T-helper 2 cell treated with Interferon-gamma antibody and Interleukin-4, amounts not matched to agents 5 μg/mL and 100 μg/mL, for 36 hours (primary cell): ENCODE measurements at regions not wholly inside any gene's neighbourhood (a gene's known extent, or its start where the extent isn't known, plus 50 kb on each side); places are given as distances from the start of the nearest gene placed in this dataset.

Source experiments
- DNase-seq: peaks from one replicate; pipeline ENCODE4 v3.0.0; 2021; ENCODE audit warnings: low spot score
- H3K27ac Mint-ChIP-seq: one replicate; pipeline ENCODE4 v1.8.0; 2021; ENCODE audit warnings: mild to moderate bottlenecking, mixed read lengths
- H3K27me3 Mint-ChIP-seq: one replicate; pipeline ENCODE4 v1.8.0; 2021; ENCODE audit warnings: low read depth, mixed read lengths
- H3K36me3 Mint-ChIP-seq: one replicate; pipeline ENCODE4 v1.8.0; 2021; ENCODE audit warnings: low read depth, mixed read lengths
- H3K4me1 Mint-ChIP-seq: one replicate; pipeline ENCODE4 v1.8.0; 2021; ENCODE audit warnings: low read depth, mixed read lengths
- H3K4me3 Mint-ChIP-seq: one replicate; pipeline ENCODE4 v1.8.0; 2022; ENCODE audit warnings: mild to moderate bottlenecking, moderate library complexity, mixed read lengths
- H3K9me3 Mint-ChIP-seq: one replicate; pipeline ENCODE4 v1.8.0; 2021; ENCODE audit warnings: mixed read lengths

- peak overlapping the region; percentile 6 for H3K27ac Mint-ChIP-seq
- no peak for DNase-seq
- peaks cover 5% of the 10 kb centered on the region for H3K36me3 Mint-ChIP-seq
- no peak overlapping the region for H3K4me3 Mint-ChIP-seq
- H3K9me3 Mint-ChIP-seq: peaks cover 5% of the 10 kb centered on the region
- peaks cover 43% of the 10 kb centered on the region for H3K4me1 Mint-ChIP-seq
- H3K27me3 Mint-ChIP-seq: no peaks in the 10 kb centered on the region
Measured at GRCh38 chr1:58932859-58933598, 149.2 kb upstream of the JUN start.

- DNase-seq: no peak
- Mint-ChIP-seq H3K4me3 (no peak overlapping the region), H3K27me3 (no peaks in the 10 kb centered on the region), H3K36me3 (peaks cover 5% of the 10 kb centered on the region), H3K4me1 (peaks cover 42% of the 10 kb centered on the region), H3K9me3 (peaks cover 5% of the 10 kb centered on the region), H3K27ac (no peak overlapping the region)
Measured at GRCh38 chr1:58933599-58933926, 149.7 kb upstream of the JUN start.

DNA sequence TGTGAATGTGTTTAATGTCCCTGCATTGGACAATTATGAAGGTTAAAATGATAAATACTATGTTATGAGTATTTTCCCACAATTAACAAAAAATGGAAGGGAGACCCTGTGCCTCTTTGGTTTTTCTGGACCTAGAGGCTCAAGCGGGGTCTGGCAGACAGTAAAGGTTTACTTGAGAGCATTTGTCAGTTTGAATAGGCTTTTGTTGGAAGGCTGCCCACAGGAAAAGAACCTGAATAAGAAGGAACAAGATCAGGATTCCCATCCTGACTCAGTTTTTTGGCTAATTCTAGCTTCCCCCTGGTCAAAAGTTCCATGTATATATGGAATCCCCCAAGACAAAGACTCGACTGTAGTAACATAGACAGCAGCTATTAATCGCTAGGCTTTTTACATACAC lies 150.9 kb upstream of the JUN start:
- no peak for DNase-seq
- H3K36me3 Mint-ChIP-seq: peaks cover 5% of the 10 kb centered on the region
- H3K4me3 Mint-ChIP-seq: no peak overlapping the region
- no peaks in the 10 kb centered on the region for H3K27me3 Mint-ChIP-seq
- peaks cover 33% of the 10 kb centered on the region for H3K4me1 Mint-ChIP-seq
- H3K27ac Mint-ChIP-seq: no peak overlapping the region
- H3K9me3 Mint-ChIP-seq: peaks cover 5% of the 10 kb centered on the region

GRCh38 chr1:58936973-58937372 lies 153.1 kb upstream of the JUN start:
- Mint-ChIP-seq H3K4me3 (no peak overlapping the region), H3K27me3 (no peaks in the 10 kb centered on the region), H3K36me3 (peaks cover 5% of the 10 kb centered on the region), H3K9me3 (peaks cover 5% of the 10 kb centered on the region), H3K4me1 (peaks cover 43% of the 10 kb centered on the region), H3K27ac (no peak overlapping the region)
- DNase-seq: no peak

GRCh38 chr1:58939146-58939545 lies 155.3 kb upstream of the JUN start:
- peaks cover 51% of the 10 kb centered on the region for H3K4me1 Mint-ChIP-seq
- no peak overlapping the region for H3K4me3 Mint-ChIP-seq

DNA sequence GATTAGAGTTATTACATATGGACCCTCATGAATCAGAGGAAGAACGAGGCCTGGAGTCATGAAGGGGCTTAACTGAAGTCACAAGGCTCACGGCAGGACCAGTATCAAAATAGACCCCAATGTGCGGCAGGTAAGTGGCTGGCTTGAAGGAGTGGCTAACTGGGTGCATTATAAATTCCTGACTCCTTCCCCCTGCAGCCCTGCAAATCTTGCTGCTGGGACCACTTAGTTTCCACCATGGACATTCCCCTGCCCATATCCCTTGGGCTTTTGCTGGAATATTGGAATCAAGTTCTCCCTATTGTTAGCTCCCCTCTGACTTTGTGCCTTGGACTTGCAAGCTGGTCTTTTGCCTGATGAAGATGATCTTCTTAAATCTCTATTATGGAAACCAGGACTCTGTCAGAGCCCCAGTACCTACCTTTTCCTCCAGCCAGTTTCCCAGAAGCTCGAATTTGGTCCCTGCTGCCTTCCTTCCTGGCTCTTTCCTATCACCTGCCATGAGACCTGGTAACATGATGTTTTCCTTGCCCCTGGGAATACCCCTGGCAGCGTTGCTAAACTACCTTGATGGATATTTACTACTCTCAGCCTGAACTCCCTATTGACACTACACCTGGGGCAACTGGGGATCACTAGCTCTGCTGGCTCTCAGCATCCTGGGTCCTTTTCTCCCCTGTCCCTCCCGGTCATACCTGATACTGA lies 156.0 kb upstream of the JUN start:
- H3K4me3 Mint-ChIP-seq: no peak overlapping the region

More at GRCh38 chr1:58939146-58939545, 155.3 kb upstream of the JUN start:
- Mint-ChIP-seq H3K36me3 (no peaks in the 10 kb centered on the region), H3K9me3 (no peaks in the 10 kb centered on the region), H3K27ac (no peak overlapping the region), H3K27me3 (no peaks in the 10 kb centered on the region)
- DNase-seq: no peak

GRCh38 chr1:58941471-58942289 lies 157.8 kb upstream of the JUN start:
- peaks cover 57% of the 10 kb centered on the region for H3K4me1 Mint-ChIP-seq
- H3K9me3 Mint-ChIP-seq: peaks cover 8% of the 10 kb centered on the region
- no peaks in the 10 kb centered on the region for H3K27me3 Mint-ChIP-seq
- H3K36me3 Mint-ChIP-seq: peaks cover 2% of the 10 kb centered on the region
- no peak for DNase-seq
- peak overlapping the region; percentile 68 for H3K4me3 Mint-ChIP-seq
- peak overlapping the region; percentile 77 for H3K27ac Mint-ChIP-seq

More for the DNA sequence above, 156.0 kb upstream of the JUN start:
- Mint-ChIP-seq H3K27ac (no peak overlapping the region), H3K27me3 (no peaks in the 10 kb centered on the region), H3K36me3 (no peaks in the 10 kb centered on the region), H3K9me3 (no peaks in the 10 kb centered on the region), H3K4me1 (peaks cover 57% of the 10 kb centered on the region)
- DNase-seq: no peak

- Mint-ChIP-seq H3K4me1 (peaks cover 54% of the 10 kb centered on the region), H3K4me3 (peak overlapping the region; percentile 68), H3K36me3 (peaks cover 5% of the 10 kb centered on the region), H3K9me3 (peaks cover 15% of the 10 kb centered on the region), H3K27ac (peak overlapping the region; percentile 77), H3K27me3 (no peaks in the 10 kb centered on the region)
- no peak for DNase-seq
Measured at GRCh38 chr1:58942759-58943191, 158.9 kb upstream of the JUN start.

DNA sequence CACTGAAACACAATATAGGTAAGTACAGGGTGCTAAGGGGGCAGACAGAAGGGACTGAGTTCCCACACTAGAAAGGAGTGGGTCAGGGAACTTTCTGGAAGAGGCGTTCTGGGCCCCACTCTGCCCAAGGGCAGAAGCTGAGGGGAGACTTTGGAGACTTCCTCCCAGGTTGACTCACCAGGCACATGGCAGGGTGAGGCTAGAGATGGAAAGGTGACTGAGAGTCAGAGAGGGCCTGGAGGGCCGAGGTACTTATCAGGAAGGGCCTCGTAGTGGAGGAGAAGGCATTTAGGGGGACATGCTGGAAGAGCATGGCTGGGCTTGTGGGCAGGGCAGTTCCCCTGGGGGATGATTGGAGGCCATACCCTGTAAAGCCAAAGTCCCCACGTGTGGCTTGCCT lies 159.9 kb upstream of the JUN start:
- peaks cover 5% of the 10 kb centered on the region for H3K36me3 Mint-ChIP-seq
- peaks cover 15% of the 10 kb centered on the region for H3K9me3 Mint-ChIP-seq
- no peaks in the 10 kb centered on the region for H3K27me3 Mint-ChIP-seq
- H3K4me1 Mint-ChIP-seq: peaks cover 60% of the 10 kb centered on the region
- DNase-seq: no peak
- no peak overlapping the region for H3K4me3 Mint-ChIP-seq
- H3K27ac Mint-ChIP-seq: no peak overlapping the region

GRCh38 chr1:58944439-58944838 lies 160.6 kb upstream of the JUN start:
- DNase-seq: no peak
- Mint-ChIP-seq H3K27ac (no peak overlapping the region), H3K4me3 (no peak overlapping the region), H3K27me3 (no peaks in the 10 kb centered on the region), H3K36me3 (peaks cover 5% of the 10 kb centered on the region), H3K9me3 (peaks cover 15% of the 10 kb centered on the region), H3K4me1 (peaks cover 64% of the 10 kb centered on the region)

DNA sequence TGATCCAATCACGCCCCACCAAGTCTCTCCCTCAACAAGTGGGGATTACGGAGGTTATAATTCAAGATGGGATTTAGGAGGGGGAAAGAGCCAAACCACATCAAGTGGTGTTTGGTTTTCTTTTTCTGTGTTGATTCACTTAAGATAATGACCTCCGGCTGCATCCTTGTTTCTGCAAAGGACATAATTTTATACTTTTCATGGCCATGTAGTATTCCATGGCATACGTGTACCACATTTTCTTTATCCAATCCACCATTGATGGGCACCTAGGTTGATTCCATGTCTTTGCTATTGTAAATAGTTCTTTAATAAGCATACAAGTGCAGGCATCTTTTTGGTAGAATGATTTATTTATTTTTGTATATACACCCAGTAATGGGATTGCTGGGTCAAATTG lies 162.5 kb upstream of the JUN start:
- Mint-ChIP-seq H3K27me3 (no peaks in the 10 kb centered on the region), H3K36me3 (peaks cover 5% of the 10 kb centered on the region), H3K27ac (no peak overlapping the region), H3K4me1 (peaks cover 49% of the 10 kb centered on the region), H3K9me3 (peaks cover 15% of the 10 kb centered on the region), H3K4me3 (no peak overlapping the region)
- no peak for DNase-seq

DNA sequence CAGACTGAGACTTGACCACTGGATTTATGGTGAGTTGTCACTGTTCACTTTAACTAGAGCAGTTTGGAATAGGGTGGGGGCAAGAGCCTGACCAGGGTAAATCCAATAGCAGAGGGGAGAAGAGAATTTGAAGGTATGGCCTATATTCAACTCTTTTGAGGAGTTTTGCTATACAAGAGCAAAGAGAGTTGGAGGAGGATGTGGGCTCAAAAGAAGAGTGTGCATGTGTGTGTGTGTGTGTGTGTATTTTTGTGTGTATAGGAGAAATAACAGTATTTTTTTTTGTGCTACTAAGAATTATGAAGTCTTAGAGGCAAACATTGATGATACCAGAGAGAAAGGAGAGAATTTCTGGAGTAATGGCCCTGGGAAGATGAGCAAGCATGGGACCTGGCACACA lies 164.8 kb upstream of the JUN start:
- no peaks in the 10 kb centered on the region for H3K27me3 Mint-ChIP-seq
- peaks cover 26% of the 10 kb centered on the region for H3K4me1 Mint-ChIP-seq
- H3K27ac Mint-ChIP-seq: no peak overlapping the region
- H3K9me3 Mint-ChIP-seq: peaks cover 15% of the 10 kb centered on the region
- DNase-seq: no peak
- H3K36me3 Mint-ChIP-seq: peaks cover 5% of the 10 kb centered on the region
- H3K4me3 Mint-ChIP-seq: no peak overlapping the region

DNA sequence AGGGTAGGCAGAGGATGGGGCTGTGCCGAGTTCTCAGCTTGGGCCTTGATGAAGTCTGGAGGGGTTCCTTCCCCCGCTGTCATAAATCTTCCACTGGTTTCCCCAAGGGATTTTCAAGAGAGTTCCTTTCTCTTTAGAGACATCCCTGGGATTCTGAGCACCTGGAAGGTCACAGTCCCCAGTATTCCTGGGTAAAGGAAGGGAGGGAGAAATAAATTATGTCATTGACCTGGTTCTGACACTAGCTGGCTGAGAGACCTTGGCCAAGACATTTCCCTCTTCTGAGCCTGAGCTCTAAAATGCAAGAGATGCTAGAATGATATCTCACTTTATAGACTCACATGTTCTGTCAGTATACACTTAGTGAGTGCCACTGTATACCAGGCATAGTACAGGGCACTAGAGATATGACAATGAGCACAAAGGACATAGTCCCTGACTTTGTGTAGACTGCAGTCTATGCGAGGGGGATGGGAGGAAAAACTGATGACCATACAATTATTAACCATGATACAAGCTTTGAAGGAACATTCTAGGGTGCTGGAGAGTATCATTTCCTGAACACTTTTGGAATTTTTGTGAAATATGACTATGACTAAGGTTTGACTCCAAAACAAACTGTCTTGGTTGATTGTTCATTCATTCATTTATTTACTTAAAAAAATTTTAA lies 165.8 kb upstream of the JUN start:
- H3K4me3 Mint-ChIP-seq: no peak overlapping the region
- H3K27me3 Mint-ChIP-seq: no peaks in the 10 kb centered on the region
- peaks cover 15% of the 10 kb centered on the region for H3K9me3 Mint-ChIP-seq
- no peak overlapping the region for H3K27ac Mint-ChIP-seq
- no peak for DNase-seq
- peaks cover 5% of the 10 kb centered on the region for H3K36me3 Mint-ChIP-seq
- peaks cover 16% of the 10 kb centered on the region for H3K4me1 Mint-ChIP-seq
